Vagina (tissue), 2 donors: ENCODE measurements at regions not wholly inside any gene's neighbourhood (a gene's known extent, or its start where the extent isn't known, plus 50 kb on each side); places are given as distances from the start of the nearest gene placed in this dataset.

Experiments used
- DNase-seq, 2 donors: peaks; one replicate each; pipeline ENCODE4 v3.0.0-alpha.2; 2017; ENCODE audit errors: extremely low spot score in 2 of 2
- H3K27ac ChIP-seq: fragments of 200-600 bp; sonication (generic); one replicate; pipeline ENCODE4 v1.5.1; 2019
- H3K27me3 ChIP-seq: fragments of 200-600 bp; sonication (generic); one replicate; pipeline ENCODE4 v1.5.1; 2019
- H3K36me3 ChIP-seq, 2 donors: fragments of 200-600 bp; sonication (generic); one replicate each; pipeline ENCODE4 v1.5.1; 2017 to 2019
- H3K4me1 ChIP-seq: fragments of 200-600 bp; sonication (generic); one replicate; pipeline ENCODE4 v1.5.1; 2019
- H3K4me3 ChIP-seq, 2 donors: fragments of 200-600 bp; sonication (generic); 1 replicate in 1 of 2; 2 replicates in 1 of 2; pipeline ENCODE4 v1.5.1; 2016 to 2019
- H3K9me3 ChIP-seq: fragments of 200-600 bp; sonication (generic); one replicate; pipeline ENCODE4 v1.5.1; 2019
- POLR2A ChIP-seq, 2 donors: fragments of 450-650 bp; IDR thresholded peaks; one replicate each; pipeline ENCODE4 v1.6.1; 2017; ENCODE audit warnings: antibody characterized with exemption in 2 of 2, mild to moderate bottlenecking in 2 of 2, moderate library complexity in 2 of 2
- POLR2AphosphoS5 ChIP-seq, 2 donors: sonication (generic); formaldehyde crosslinking; IDR thresholded peaks; one replicate each; pipeline ENCODE4 v1.9.0; 2017; ENCODE audit warnings: antibody characterized with exemption in 2 of 2, mild to moderate bottlenecking in 2 of 2, low read depth in 1 of 2; ENCODE audit not compliant: insufficient read depth in 1 of 2
- intact Hi-C: fragments of 100-400 bp; cut with DNase I; formaldehyde crosslinking; loops from one replicate; pipeline ENCODE4 v1.15.1; 2023
- TF ChIP-seq, protein P1 (sequence below), 3 experiments: fragments of 450-650 bp in 2 of 3; fragments of 200-600 bp in 1 of 3; sonication (generic) in 1 of 3; IDR thresholded peaks; one replicate each; pipeline ENCODE4 v1.5.1; 2017 to 2019; ENCODE audit warnings: antibody characterized with exemption in 3 of 3, mild to moderate bottlenecking in 2 of 3, moderate library complexity in 2 of 3

DNA sequence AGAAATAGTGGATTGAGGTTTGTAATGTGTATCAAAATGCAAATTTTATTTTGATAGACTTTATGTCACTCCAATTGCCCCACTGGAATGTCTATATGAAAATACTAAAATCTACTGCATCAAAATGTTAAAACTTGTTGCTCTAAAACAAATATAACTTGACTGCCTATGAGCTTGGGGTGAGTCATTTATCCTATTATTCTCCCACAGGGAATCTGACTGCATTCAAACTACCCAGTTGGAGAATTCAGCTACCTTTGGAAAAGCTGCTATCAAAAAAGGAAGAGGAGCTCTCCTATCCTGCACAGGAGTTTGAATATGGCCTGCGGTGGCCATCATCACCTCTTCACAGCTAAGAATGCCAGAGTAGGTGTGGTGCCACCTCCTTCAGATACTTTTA lies 173.1 kb downstream of the KLHL28 start:
- Histone ChIP-seq H3K4me3 (no peak overlapping the region), H3K9me3 (no peaks in the 10 kb centered on the region), H3K36me3 (no peaks in the 10 kb centered on the region), H3K4me1 (no peaks in the 10 kb centered on the region), H3K27ac (no peak overlapping the region), H3K27me3 (no peaks in the 10 kb centered on the region)
- intact Hi-C loops: no loop called here
- TF ChIP-seq, protein P1, sequence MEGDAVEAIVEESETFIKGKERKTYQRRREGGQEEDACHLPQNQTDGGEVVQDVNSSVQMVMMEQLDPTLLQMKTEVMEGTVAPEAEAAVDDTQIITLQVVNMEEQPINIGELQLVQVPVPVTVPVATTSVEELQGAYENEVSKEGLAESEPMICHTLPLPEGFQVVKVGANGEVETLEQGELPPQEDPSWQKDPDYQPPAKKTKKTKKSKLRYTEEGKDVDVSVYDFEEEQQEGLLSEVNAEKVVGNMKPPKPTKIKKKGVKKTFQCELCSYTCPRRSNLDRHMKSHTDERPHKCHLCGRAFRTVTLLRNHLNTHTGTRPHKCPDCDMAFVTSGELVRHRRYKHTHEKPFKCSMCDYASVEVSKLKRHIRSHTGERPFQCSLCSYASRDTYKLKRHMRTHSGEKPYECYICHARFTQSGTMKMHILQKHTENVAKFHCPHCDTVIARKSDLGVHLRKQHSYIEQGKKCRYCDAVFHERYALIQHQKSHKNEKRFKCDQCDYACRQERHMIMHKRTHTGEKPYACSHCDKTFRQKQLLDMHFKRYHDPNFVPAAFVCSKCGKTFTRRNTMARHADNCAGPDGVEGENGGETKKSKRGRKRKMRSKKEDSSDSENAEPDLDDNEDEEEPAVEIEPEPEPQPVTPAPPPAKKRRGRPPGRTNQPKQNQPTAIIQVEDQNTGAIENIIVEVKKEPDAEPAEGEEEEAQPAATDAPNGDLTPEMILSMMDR (IDR thresholded peaks at IDR 0.05): no peak
- TF ChIP-seq POLR2A (IDR thresholded peaks at IDR 0.05) (no peak), POLR2AphosphoS5 (IDR thresholded peaks at IDR 0.05; ENCODE audit: insufficient read depth in 1 of 2, low read depth in 1 of 2) (no peak)
- no peak for DNase-seq

DNA sequence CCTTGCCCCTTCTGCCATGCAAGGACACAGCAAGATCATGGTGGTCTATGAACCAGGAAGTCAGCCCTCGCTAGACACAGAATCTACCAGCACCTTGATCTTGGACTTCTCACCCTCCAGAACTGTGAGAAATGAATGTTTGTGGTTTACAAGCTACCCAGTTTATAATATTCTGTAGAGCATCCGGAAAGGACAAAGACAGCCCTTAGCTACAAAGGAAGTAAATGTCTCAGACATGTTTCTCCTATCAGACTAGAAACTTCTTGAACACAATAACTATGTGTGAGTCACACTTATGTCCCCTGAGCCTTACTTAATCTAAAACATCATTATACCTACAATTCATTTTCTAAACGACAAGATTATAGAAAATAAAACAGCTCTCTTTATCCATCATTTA lies 176.7 kb downstream of the KLHL28 start:
- Histone ChIP-seq H3K36me3 (no peaks in the 10 kb centered on the region), H3K9me3 (no peaks in the 10 kb centered on the region), H3K27me3 (no peaks in the 10 kb centered on the region), H3K4me1 (no peaks in the 10 kb centered on the region), H3K4me3 (no peak overlapping the region), H3K27ac (no peak overlapping the region)
- no peak for DNase-seq
- intact Hi-C loops: no loop called here
- TF ChIP-seq POLR2A (IDR thresholded peaks at IDR 0.05): no peak

DNA sequence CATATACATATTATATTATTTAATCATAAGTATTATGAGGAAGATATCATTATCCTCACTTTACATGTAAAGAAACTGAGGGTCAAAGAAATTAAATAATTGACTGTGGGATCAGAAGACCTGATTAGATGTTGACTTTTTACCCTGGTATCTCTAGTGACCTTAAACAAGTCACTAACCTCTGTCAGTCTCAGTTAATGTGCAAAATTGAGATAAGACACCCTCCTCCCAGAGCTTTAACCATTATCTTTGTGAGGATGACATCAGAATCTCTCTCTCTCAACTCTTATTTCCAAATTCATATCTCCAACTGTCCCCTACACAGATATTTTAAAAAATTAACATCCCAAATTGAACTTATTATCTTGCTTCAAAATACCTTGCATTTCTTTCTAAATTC lies 177.8 kb downstream of the KLHL28 start:
- Histone ChIP-seq H3K27ac (no peak overlapping the region), H3K9me3 (no peaks in the 10 kb centered on the region), H3K27me3 (no peaks in the 10 kb centered on the region), H3K36me3 (no peaks in the 10 kb centered on the region), H3K4me3 (no peak overlapping the region), H3K4me1 (no peaks in the 10 kb centered on the region)
- TF ChIP-seq POLR2AphosphoS5 (IDR thresholded peaks at IDR 0.05; ENCODE audit: insufficient read depth in 1 of 2, low read depth in 1 of 2) (no peak), POLR2A (IDR thresholded peaks at IDR 0.05) (no peak)
- TF ChIP-seq, protein P1 (IDR thresholded peaks at IDR 0.05): no peak
- no peak for DNase-seq
- intact Hi-C loops: no loop called here

DNA sequence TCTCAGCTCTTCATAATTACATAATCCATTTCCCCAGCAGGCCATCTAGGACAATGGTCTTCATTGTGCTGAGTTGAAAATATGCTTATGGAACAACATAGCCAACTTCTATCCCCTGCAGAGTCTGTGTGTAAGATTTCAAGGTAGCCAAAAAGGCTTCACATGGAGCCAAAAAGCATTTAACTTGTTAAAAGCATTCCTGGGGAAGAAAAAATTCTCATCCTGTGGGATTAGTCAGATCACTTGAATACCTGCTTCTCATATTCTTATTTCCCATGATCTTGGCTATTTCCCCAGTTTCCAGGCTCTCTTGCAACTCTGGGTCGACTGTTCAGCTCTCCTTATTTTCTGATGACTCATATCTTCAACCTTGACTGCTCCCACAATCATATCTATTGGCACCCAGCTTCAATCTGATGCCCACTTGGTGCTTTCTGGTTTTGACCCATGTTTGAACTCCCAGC lies 178.9 kb downstream of the KLHL28 start:
- no peak for TF ChIP-seq POLR2AphosphoS5 (IDR thresholded peaks at IDR 0.05; ENCODE audit: insufficient read depth in 1 of 2, low read depth in 1 of 2)
- TF ChIP-seq, protein P1 (IDR thresholded peaks at IDR 0.05): no peak
- no peak for TF ChIP-seq POLR2A (IDR thresholded peaks at IDR 0.05)

DNA sequence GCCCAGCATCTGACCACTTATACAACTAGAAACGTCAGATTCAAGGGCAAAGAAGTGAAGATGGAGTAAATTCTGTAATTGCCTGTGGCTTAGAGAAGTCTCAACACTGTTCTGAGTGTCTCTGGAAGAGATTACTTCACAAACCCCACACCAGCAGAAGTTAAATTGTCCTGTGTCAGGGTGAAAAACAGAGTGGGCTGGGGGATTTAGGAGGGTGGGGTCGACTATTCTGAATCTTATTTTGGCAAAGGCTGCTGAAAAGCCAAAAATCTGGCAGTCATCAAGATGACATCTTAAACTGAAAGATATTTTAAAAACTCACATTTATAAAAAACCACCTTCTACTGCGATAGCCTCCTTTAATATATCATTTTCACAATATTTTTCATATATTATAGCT lies 180.8 kb downstream of the KLHL28 start:
- Histone ChIP-seq H3K27ac (no peak overlapping the region), H3K9me3 (no peaks in the 10 kb centered on the region), H3K27me3 (no peaks in the 10 kb centered on the region), H3K4me3 (no peak overlapping the region), H3K4me1 (no peaks in the 10 kb centered on the region), H3K36me3 (no peaks in the 10 kb centered on the region)
- intact Hi-C loops: no loop called here
- no peak for DNase-seq
- TF ChIP-seq, protein P1 (IDR thresholded peaks at IDR 0.05): no peak
- TF ChIP-seq POLR2A (IDR thresholded peaks at IDR 0.05): no peak
- TF ChIP-seq POLR2AphosphoS5 (IDR thresholded peaks at IDR 0.05; ENCODE audit: insufficient read depth in 1 of 2, low read depth in 1 of 2): no peak

More for the DNA sequence above, 178.9 kb downstream of the KLHL28 start:
- H3K4me3 ChIP-seq: no peak overlapping the region
- H3K36me3 ChIP-seq: no peaks in the 10 kb centered on the region
- H3K4me1 ChIP-seq: no peaks in the 10 kb centered on the region
- H3K27me3 ChIP-seq: no peaks in the 10 kb centered on the region
- no peak overlapping the region for H3K27ac ChIP-seq
- intact Hi-C loops: no loop called here
- no peak for DNase-seq
- no peaks in the 10 kb centered on the region for H3K9me3 ChIP-seq

DNA sequence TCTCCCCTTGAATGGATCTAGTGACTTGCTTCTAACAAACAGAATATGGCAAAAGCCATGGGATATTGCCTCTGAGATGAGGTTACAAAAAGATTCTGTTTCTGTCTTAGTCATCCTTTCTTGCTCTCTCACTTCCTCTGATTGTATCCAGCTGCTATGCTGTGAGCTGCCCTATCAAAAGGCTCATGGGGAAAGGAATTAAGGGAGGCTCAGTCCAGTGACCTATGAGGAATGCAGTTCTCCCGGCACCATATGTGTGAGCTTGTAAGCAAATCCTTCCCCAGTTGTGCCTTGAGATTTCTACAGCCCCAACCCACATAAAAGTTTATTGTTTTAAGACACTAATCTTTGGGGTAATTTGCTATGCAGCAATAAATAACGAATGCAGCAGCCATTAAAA lies 183.1 kb downstream of the KLHL28 start:
- Histone ChIP-seq H3K9me3 (no peaks in the 10 kb centered on the region), H3K27ac (no peak overlapping the region), H3K4me1 (no peaks in the 10 kb centered on the region), H3K27me3 (no peaks in the 10 kb centered on the region), H3K4me3 (no peak overlapping the region), H3K36me3 (no peaks in the 10 kb centered on the region)
- DNase-seq: no peak
- intact Hi-C loops: no loop called here
- TF ChIP-seq POLR2A (IDR thresholded peaks at IDR 0.05) (no peak), POLR2AphosphoS5 (IDR thresholded peaks at IDR 0.05; ENCODE audit: insufficient read depth in 1 of 2, low read depth in 1 of 2) (no peak)
- TF ChIP-seq, protein P1 (IDR thresholded peaks at IDR 0.05): no peak
